Aorta (tissue), 5 donors: ENCODE measurements at regions not wholly inside any gene's neighbourhood (a gene's known extent, or its start where the extent isn't known, plus 50 kb on each side); places are given as distances from the start of the nearest gene placed in this dataset.

ENCODE experiments used
- ATAC-seq: fragments of 200-7000 bp; cut with Tn5 transposase; one replicate; pipeline ENCODE4 v1.9.1; 2022; ENCODE audit warnings: moderate library complexity; ENCODE audit not compliant: low FRiP score
- DNase-seq, 2 donors: peaks; one replicate each; pipeline ENCODE4 v3.0.0-alpha.2; 2020
- H3K27ac ChIP-seq, 2 donors: one replicate each; pipeline ENCODE4 v1.5.1; 2013; ENCODE audit warnings: low read length in 2 of 2, mild to moderate bottlenecking in 2 of 2, moderate library complexity in 2 of 2, control low read depth in 1 of 2, inconsistent platforms in 1 of 2, low read depth in 1 of 2
- H3K27me3 ChIP-seq, 2 donors: one replicate each; pipeline ENCODE4 v1.6.1; 2013; ENCODE audit warnings: control low read depth in 1 of 2, low read length in 1 of 2, mild to moderate bottlenecking in 1 of 2, moderate library complexity in 1 of 2; ENCODE audit not compliant: insufficient read depth in 2 of 2, control insufficient read depth in 1 of 2
- H3K36me3 ChIP-seq, 2 donors: one replicate each; pipeline ENCODE4 v1.6.1; 2013; ENCODE audit warnings: control low read depth in 1 of 2, low read length in 1 of 2, mild to moderate bottlenecking in 1 of 2; ENCODE audit not compliant: insufficient read depth in 2 of 2, control insufficient read depth in 1 of 2
- H3K4me1 ChIP-seq, 2 donors: one replicate each; pipeline ENCODE4 v1.6.1; 2013; ENCODE audit warnings: low read length in 2 of 2, control low read depth in 1 of 2, mild to moderate bottlenecking in 1 of 2, moderate library complexity in 1 of 2; ENCODE audit not compliant: insufficient read depth in 2 of 2, control insufficient read depth in 1 of 2
- H3K4me3 ChIP-seq, 2 donors: one replicate each; pipeline ENCODE4 v1.5.1; 2013; ENCODE audit warnings: low read length in 2 of 2, control low read depth in 1 of 2, mild to moderate bottlenecking in 1 of 2
- H3K9me3 ChIP-seq: one replicate; pipeline ENCODE4 v1.6.1; 2013; ENCODE audit warnings: mild to moderate bottlenecking, low read length; ENCODE audit not compliant: control insufficient read depth
- WGBS, 2 donors: extraction: QIAGEN DNeasy Blood & Tissue Kit; methylation state at CpG; one replicate each; pipeline ENCODE4 v1.1.7; 2013; 5-methylcytosine and 5-hydroxymethylcytosine counted together
- intact Hi-C, 2 donors: fragments of 100-400 bp; cut with DNase I; formaldehyde crosslinking; loops; one replicate each; pipeline versions ENCODE4 v1.14.2 to v1.15.0; 2022
- donor health status: healthy with polysubstance abuse.
- donor health status: Bipolar disorder and iron deficiency.
- donor health status: DM: no; HTN: no; CAD: no.
- donor health status: DM: no; HTN: no; CAD: no.
- donor health status: DM: yes; HTN: yes; CAD: no.

- DNase-seq (no peak), ATAC-seq (no peak)
- no peak overlapping the region for H3K4me3 ChIP-seq
- no peaks in the 10 kb centered on the region for H3K36me3 ChIP-seq
- H3K27ac ChIP-seq: no peak overlapping the region
- intact Hi-C loops: no loop called here
- no peaks in the 10 kb centered on the region for H3K9me3 ChIP-seq
- no peaks in the 10 kb centered on the region for H3K4me1 ChIP-seq
- 82 to 88% methylated on average over 4 of the region's 4 CpGs for WGBS, 2 donors
- H3K27me3 ChIP-seq: no peaks in the 10 kb centered on the region
Observed at GRCh38 chr5:8984386-8984785, 561.5 kb downstream of the SEMA5A start.
